Uterus (tissue), 2 donors: ENCODE measurements at regions not wholly inside any gene's neighbourhood (a gene's known extent, or its start where the extent isn't known, plus 50 kb on each side); places are given as distances from the start of the nearest gene placed in this dataset.

Experiments used
- CTCF ChIP-seq, 4 experiments: fragments of 200-600 bp in 2 of 4; fragments of 450-650 bp in 2 of 4; sonication (generic) in 2 of 4; IDR thresholded peaks; one replicate each; pipeline ENCODE4 v1.5.1; 2016 to 2019; ENCODE audit warnings: antibody characterized with exemption in 4 of 4, mild to moderate bottlenecking in 2 of 4, moderate library complexity in 1 of 4
- POLR2A ChIP-seq, 2 donors: fragments of 450-650 bp; IDR thresholded peaks; one replicate each; pipeline ENCODE4 v1.6.1; 2016; ENCODE audit warnings: antibody characterized with exemption in 2 of 2, mild to moderate bottlenecking in 1 of 2, moderate library complexity in 1 of 2

GRCh38 chr4:120144634-120145033 is 78.0 kb upstream of the MAD2L1 start:
- TF ChIP-seq POLR2A (IDR thresholded peaks at IDR 0.05) (no peak), CTCF (IDR thresholded peaks at IDR 0.05) (no peak)
